Stimulated activated CD4-positive, alpha-beta T cell treated with anti-CD3 and anti-CD28 coated beads, TNF-alpha, amount 100 ng/mL, for 1 hour (primary cell): ENCODE measurements at regions not wholly inside any gene's neighbourhood (a gene's known extent, or its start where the extent isn't known, plus 50 kb on each side); places are given as distances from the start of the nearest gene placed in this dataset.

ENCODE experiments used
- DNase-seq, 3 donors: peaks; one replicate each; pipeline ENCODE4 v3.0.0-alpha.2; 2020; ENCODE audit warnings: low read depth in 3 of 3, low spot score in 1 of 3

DNA sequence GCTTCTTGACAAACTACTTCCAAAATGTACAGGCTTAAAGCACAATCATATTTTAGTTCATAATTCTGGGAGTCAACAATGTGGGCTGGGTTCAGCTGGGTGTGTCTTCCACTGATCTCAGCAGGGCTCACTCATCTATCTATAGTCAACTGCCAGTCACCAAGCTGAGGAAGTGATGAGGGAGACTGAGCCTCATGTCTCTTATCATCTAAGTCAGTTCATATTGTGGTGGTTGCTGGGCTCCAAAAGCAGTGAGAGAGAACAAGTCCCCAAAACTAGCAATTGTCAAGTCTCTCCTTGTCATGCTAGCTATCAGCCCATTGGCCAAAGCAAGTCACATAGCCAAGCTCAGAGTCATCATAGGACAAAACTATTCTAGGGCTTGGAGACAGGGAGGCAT is 465.9 kb upstream of the ARID1B start:
- no peak for DNase-seq

GRCh38 chr6:156310701-156311100 is 466.5 kb upstream of the ARID1B start:
- no peak for DNase-seq

DNA sequence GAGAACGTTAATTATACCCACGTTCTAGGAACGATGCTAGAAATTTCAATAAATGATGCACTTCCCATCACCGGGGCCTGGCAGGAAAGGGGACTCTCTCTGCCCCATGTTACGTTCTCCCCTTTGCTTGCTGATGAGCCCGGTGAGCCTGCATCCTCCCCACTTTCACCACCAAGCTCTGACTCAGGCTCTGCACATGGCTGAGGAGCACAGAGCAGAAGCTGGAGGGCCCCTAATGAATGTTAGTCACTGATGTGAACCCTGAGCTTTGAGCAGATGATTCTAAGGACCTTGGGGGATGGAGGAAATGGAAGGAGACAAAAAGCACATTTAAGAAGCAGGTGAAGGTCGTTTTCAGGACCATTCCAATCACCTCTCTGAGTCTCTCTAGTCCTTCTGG is 468.2 kb upstream of the ARID1B start:
- no peak for DNase-seq

- DNase-seq: no peak
These were observed 468.6 kb upstream of the ARID1B start for GRCh38 chr6:156308604-156309003.

DNA sequence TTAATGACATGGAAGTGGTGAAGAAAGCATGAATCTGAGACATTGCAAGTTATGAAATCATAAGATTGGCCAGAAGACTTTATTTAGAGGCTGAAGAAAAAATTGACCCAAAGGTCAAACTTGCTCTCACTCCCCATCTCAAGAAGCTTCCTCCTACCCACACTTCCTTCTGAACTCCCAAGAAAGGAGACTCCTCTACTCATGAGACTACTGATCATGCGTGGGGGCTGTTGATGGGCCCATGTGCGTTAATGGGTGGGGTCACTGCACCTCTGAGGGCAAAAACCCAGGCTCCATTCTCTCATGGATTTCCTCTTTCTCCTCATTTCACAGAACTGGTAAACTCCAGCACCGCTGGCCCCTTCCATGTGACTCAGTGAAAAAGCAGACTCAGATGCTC is 470.6 kb upstream of the ARID1B start:
- no peak for DNase-seq

GRCh38 chr6:156283091-156283490 is 494.1 kb upstream of the ARID1B start:
- DNase-seq: no peak

GRCh38 chr6:156282087-156282486 is 495.1 kb upstream of the ARID1B start:
- no peak for DNase-seq

- DNase-seq: no peak
These were observed 495.9 kb upstream of the ARID1B start for GRCh38 chr6:156281266-156281665.

DNA sequence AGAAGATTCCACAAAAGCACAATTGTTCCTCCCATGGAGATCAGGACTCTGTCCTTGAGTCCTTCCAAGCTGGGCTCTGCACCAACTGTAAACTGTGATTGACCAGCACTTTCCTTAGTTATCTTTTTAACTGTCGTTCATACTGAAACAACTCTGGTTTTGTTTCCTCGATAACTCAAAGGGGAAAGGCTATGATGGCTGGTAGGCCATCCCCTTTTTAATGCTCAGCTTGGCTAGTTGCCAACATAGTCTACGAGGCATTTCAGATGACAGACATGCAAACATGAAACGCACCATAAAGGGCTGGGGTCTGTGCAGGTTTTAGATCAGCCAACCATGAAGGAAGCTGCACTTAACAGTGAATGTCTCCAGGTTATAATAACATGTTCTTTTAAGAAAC is 497.1 kb upstream of the ARID1B start:
- DNase-seq: no peak

DNA sequence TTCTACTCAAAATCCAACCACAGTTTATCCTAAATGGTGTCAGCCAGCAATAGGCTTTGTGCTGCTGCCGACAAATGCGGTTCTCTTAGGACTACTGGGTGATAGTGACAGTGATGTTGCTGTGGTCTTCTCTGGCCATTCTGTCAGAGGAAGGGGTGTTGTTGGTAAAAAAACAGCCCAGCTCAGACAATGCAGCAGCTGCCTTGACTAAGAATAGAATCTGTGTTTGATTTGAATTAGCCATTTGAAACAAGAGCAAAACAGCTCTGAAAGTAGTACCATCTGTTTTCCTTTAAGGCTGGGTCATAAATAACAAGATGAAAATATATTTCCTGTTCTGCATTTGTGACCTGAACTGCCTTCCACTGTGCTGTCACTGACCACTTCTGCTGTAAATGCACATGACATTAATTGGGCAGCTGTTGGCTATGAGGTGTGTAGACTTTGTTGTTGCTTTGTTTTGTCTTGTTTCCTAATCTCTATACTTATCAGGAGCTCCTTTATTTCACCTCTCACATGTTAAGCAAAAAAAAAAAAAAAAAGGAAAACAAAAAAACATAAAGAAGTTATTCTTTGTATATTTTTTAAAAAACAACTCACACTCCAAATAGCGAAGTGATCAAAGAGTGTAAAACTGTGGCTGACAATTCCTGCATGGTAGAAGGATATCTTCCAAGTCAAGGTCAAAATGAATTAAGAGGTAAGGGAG is 497.8 kb upstream of the ARID1B start:
- no peak for DNase-seq

DNA sequence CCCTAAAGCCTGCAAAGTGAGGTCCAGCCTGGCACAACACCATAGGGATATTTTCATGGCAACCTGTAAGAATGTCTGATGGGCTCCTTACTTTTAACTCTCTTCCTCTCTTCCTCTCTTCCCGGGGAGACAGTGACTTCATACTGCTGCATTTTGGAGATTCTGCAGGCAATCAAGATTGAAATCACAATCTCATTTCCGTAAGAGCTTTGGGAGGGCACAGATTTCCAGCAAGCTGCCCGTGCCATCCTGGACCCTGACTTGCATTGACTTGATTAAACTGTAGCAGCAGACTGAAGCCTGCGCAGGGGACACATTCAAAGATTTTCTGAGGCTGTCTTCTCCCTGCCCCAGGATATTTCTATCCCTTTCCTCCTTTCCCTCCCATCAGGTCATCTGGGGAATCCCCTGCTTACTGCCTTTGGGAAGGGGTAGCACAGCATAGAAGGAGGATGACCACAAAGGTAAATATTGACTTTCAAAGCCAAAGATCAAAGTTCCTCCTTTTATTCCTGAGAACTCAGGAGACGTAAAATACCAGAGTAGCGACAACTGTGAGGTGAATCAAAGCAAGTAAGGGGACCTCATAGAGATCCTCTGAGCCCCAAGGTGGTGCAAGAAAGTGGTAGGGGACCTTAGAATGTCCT is 504.0 kb upstream of the ARID1B start:
- DNase-seq: no peak

- DNase-seq: peak in 1 of 3 donors; percentile 6
These were observed 507.3 kb upstream of the ARID1B start for GRCh38 chr6:156269751-156270369.

DNA sequence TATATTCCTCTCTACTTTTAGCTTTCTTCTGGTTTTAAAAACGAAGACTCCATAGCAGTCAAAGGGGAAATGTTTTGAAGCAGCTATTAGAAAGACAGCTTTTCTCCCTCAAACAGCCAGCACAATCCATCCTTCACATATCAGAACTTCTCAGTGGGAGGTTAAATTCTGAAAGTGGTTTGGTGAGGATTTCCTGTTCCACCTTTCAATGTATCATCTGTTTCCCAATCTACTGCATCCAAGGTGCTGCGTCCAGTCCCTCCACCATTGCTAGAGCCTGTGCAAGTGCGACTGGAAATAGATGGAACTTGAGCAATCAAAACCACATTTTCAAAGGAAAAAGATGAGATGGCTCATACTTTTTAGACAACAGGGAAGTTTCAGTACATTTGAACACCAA is 508.3 kb upstream of the ARID1B start:
- no peak for DNase-seq

GRCh38 chr6:156262014-156262413 is 515.2 kb upstream of the ARID1B start:
- DNase-seq: no peak

DNA sequence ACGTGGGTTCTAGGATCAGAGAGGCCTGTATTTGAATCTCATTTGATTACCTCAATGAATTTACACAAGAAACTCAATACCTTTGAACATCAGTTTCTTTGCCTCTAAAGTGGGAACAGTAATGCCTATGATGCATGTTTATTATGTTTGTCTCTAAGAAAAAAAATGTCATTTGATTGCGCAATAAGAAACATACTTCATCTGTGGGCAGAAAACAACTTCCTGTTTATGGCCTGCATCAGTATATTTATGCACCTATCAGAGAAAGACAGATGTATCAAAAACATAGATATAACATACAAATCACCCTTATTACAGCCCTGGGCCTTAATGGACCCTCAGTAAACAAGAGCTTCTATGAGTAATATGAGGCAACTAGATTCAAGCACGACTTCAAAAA is 516.4 kb upstream of the ARID1B start:
- DNase-seq: no peak

DNA sequence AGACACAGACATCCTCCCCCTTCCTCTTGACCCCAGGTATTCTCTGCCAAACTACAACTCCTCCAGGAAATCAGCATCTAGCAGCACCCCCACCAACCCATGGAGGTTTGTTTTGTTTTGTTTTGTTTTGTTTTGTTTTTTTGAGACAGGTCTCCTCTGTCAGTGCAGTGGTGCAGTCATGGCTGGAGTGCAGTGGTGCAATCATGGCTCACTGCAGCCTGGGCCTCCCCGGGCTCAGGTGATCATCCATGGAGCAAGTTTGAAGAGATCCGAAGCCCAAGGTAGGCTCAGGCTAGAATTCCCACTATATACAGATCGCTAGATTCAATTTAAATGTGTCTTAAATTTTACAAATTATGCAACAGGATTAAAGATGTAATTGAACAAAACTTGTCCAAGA is 518.2 kb upstream of the ARID1B start:
- DNase-seq: no peak

GRCh38 chr6:156256161-156256560 is 521.0 kb upstream of the ARID1B start:
- DNase-seq: no peak

- DNase-seq: no peak
These were observed 522.9 kb upstream of the ARID1B start for GRCh38 chr6:156254240-156254639.

DNA sequence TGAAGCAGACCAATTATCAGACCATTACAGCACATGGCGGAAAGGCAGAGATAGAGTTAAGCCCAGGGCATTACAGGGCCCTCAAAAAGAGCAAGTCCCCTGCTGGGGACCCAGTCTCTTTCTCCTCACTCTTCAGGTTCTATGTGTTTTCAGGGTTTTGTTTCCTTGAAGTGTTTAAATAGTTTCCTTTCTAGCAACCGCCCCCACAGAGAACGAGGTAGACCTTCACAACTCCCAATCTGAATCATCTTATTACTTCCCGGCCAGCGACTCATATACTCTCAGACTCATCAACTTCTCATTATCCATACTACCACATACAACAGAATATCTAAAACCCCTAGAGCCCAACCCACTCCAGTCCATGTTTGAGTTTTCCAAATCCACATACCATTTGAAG is 526.6 kb upstream of the ARID1B start:
- no peak for DNase-seq

- DNase-seq: no peak
These were observed 535.0 kb upstream of the ARID1B start for GRCh38 chr6:156242206-156242605.

- no peak for DNase-seq
These were observed 546.0 kb upstream of the ARID1B start for GRCh38 chr6:156231026-156231765.

DNA sequence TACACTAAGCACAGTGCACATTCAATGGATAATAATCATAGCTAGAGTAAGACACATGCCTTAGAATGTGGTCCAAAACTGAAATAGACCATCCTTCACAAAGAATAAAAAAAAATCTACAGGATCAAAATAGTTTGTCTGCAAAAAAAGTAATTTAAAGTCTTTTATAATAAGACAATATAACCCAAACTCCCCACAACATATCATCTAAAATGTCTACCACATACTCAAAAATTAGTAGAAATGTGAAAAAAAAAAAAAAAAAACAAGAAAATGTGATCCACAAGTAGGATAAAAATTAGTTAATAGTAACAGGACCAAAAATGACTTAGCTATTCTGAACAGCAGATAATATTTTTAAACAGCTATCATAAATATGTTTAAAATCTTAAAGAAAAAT is 557.2 kb upstream of the ARID1B start:
- DNase-seq: no peak
